GM12875 (cell line): ENCODE measurements at regions not wholly inside any gene's neighbourhood (a gene's known extent, or its start where the extent isn't known, plus 50 kb on each side); places are given as distances from the start of the nearest gene placed in this dataset.

Source experiments
- H3K4me3 ChIP-seq: one replicate; pipeline ENCODE4 v1.5.1; 2011; ENCODE audit warnings: low read depth, low read length, control low read depth
- TF ChIP-seq, protein P1 (sequence below): IDR thresholded peaks from 2 replicates; pipeline ENCODE4 v1.5.1; 2011; ENCODE audit warnings: low read depth, mild to moderate bottlenecking, control low read depth, inconsistent platforms, low read length, moderate library complexity, borderline replicate concordance; ENCODE audit not compliant: insufficient read depth

DNA sequence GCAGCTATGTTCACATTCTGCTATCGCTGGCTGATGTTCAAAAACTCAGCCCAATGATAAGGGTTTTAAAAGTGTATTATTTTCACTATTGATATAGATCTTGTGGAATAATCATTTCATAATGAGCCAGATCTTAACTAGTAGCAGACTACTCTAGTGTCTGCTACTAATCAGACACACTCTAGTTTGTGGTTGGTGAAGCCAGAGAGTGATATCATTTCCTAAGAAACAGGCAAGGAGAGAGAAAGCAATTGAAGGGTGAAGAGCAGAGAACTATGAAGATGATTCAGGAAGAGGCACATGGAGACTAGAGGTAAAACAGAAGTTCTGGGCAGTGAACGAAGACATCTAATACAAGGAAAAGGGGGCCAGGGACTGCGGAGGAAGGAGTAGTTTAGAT, 58.2 kb upstream of the BET1 start:
- no peak overlapping the region for H3K4me3 ChIP-seq
- TF ChIP-seq, protein P1, sequence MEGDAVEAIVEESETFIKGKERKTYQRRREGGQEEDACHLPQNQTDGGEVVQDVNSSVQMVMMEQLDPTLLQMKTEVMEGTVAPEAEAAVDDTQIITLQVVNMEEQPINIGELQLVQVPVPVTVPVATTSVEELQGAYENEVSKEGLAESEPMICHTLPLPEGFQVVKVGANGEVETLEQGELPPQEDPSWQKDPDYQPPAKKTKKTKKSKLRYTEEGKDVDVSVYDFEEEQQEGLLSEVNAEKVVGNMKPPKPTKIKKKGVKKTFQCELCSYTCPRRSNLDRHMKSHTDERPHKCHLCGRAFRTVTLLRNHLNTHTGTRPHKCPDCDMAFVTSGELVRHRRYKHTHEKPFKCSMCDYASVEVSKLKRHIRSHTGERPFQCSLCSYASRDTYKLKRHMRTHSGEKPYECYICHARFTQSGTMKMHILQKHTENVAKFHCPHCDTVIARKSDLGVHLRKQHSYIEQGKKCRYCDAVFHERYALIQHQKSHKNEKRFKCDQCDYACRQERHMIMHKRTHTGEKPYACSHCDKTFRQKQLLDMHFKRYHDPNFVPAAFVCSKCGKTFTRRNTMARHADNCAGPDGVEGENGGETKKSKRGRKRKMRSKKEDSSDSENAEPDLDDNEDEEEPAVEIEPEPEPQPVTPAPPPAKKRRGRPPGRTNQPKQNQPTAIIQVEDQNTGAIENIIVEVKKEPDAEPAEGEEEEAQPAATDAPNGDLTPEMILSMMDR, result no peak

DNA sequence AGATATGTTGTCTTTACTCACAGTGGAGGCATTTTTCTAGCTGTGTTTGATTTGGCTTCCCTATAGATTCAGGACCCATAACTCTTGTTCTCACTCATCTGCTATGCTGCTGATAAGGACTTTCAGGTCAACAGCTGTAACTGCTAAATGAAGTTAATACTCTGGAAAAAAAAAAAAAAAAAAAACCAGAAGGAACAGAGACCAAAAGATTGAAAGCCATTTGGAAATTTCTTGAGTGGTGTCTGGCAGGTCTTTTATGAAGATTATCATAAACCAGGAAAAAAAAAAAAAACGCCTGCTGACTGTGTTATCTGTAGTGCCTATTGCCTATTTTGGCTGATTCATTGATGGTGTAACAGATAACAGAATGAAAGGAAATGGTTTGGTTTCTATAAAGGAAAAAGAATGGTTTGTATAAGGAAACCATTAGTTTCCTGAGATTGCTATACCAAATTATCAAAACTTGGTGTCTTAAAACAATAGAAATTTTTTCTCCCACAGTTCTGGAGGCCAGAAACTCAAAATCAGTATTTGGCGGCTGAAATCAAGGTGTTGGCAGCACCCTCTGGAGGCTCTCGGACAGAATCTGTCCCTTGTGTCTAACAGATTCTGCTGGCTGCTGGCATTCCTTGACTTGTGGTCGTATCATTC, 60.5 kb upstream of the BET1 start:
- H3K4me3 ChIP-seq, result no peak overlapping the region
- TF ChIP-seq, protein P1, result no peak

DNA sequence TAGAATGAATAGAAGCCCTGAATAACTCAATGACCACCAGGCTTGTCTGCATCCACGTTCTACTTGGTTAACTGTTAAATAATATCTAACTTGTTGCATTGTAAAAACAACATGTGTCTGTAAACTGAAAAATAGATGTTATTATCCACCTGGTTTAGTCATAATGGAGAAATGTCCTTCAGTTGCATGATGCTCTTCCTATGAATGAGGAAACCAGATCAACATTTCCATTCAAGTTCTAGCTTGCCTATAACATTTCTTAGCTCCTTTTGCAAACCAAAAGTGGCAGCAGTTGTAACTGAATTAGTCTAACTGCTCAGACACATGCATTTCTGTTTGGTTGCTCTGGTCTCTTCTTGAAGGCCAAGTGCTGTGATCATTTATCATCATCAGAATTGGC, 62.9 kb upstream of the BET1 start:
- no peak overlapping the region for H3K4me3 ChIP-seq
- TF ChIP-seq, protein P1, result no peak

DNA sequence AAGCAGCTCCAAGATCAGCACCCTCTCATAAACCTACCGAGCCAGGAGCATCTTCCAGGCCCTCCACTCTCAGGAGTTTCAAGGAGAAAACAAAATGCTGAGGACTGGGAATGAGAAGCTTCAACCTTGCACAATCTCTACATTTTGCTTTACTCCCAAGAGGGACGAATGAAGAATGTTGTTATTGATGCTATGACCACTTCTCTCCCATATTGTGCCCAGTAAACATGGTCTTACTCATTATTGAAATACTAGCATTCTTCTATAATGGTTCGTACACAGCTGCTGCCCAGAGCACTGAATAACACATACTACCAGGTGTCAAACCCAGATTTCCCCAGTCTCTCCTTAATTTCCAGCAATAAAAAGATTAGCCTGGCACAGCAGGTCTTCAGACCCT, 63.4 kb upstream of the BET1 start:
- H3K4me3 ChIP-seq, result no peak overlapping the region
- TF ChIP-seq, protein P1, result no peak

DNA sequence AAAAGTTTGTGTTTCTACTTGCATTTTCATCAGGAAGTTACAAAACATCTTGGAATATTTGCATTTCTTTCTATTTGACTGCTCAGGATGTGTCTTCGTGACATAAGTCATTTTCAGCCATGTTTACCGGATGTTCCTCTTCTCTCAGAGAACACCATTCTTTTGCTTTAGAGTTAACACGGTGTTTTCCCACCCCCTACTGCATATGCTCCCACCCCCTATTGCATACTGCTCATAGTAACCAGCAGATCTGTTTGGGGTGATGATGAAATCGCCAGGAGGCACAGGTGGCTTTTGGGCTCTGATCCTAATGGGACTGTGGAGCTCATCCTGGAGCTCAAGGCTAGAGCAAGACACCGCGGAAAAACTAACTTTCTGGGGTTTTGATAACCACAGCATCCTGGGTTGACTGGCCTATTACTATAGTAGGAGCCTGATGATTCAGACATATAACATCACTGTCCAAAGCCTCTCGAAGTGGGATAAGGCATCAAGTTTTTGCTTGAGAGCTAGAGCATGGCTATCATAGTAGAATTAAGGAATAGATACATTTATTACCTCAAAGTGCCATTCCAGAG, 65.1 kb upstream of the BET1 start:
- no peak overlapping the region for H3K4me3 ChIP-seq
- TF ChIP-seq, protein P1, result no peak

DNA sequence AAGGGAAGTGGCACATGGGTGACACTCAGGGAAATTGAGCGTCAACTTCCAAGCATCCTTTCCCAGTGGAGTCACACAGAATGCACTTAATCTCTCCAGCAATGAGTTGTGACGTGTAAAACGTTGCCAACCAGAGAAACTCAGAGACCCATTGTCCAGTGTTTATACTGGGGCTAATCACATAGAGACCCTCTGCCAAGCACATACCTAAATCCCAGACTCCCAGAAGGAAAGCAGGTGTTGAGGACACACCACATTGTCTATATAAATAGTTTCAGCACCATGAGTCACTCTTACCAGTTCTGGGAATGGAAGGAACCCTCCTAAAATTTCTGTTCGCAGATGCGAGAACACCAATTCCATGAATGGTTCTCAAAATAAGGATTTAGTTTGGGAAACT, 76.4 kb upstream of the BET1 start:
- no peak overlapping the region for H3K4me3 ChIP-seq
- TF ChIP-seq, protein P1, result no peak

DNA sequence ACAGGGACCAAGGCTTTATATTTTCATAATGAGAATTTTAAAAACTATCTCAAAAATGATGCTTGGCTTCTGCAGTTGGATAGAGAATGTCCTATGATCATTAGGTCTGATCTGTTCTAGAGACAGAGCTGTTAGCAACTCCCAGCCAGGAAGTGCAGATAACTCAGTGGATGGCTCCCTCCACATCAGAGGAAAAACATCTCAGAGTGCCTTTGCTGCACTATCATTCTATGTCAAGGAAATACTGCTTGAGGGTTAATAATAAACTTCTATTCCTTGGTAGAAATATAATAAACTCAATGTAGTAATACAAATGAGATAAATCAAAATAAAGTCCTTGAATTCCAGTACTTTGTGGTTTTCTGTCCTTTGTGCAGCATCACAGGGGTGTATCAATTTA, 78.0 kb upstream of the BET1 start:
- TF ChIP-seq, protein P1, result no peak
- no peak overlapping the region for H3K4me3 ChIP-seq
